A673 (cell line): ENCODE measurements at regions not wholly inside any gene's neighbourhood (a gene's known extent, or its start where the extent isn't known, plus 50 kb on each side); places are given as distances from the start of the nearest gene placed in this dataset.

Experiments
- BruUV-seq: library from RNA; stranded (reverse); fragments of 400-500 nt; replicated peaks from 2 replicates; lab custom pipeline; 2021; lab: Mats Ljungman, UMichigan
- CTCF ChIA-PET: fragments of 300-600 bp; sonication (Branson Sonifier 250); formaldehyde crosslinking; loops from one replicate; lab custom pipeline; 2022; ENCODE audit warnings: antibody characterized with exemption; lab: Charles Lee
- POLR2A ChIA-PET: fragments of 300-600 bp; sonication (Branson Sonifier 250); formaldehyde crosslinking; loops from one replicate; lab custom pipeline; 2022; ENCODE audit warnings: antibody characterized with exemption; ENCODE audit not compliant: low non-redundant PET; lab: Charles Lee
- DNase-seq: peaks from one replicate; pipeline ENCODE4 v3.0.0-alpha.2; 2015; ENCODE audit warnings: low spot score
- H3K27ac ChIP-seq: fragments of 200-600 bp; sonication (generic); 2 replicates; pipeline ENCODE4 v1.5.1; 2016; ENCODE audit warnings: mixed run types, low read depth, mild to moderate bottlenecking, mixed read lengths, antibody characterized with exemption, low read length; ENCODE audit not compliant: poor library complexity, severe bottlenecking
- H3K27me3 ChIP-seq: fragments of 200-600 bp; sonication (generic); replicated peaks from 2 replicates; pipeline ENCODE4 v1.6.1; 2017; ENCODE audit warnings: mixed run types, low read depth, mild to moderate bottlenecking, mixed read lengths, antibody characterized with exemption, low read length; ENCODE audit not compliant: insufficient read depth, poor library complexity
- H3K36me3 ChIP-seq: fragments of 200-600 bp; sonication (generic); 2 replicates; pipeline ENCODE4 v1.6.1; 2016; ENCODE audit warnings: mixed run types, mild to moderate bottlenecking, mixed read lengths, antibody characterized with exemption, low read length; ENCODE audit not compliant: insufficient read depth, poor library complexity, severe bottlenecking
- H3K4me1 ChIP-seq: fragments of 200-600 bp; sonication (generic); 2 replicates; pipeline ENCODE4 v1.6.1; 2017; ENCODE audit warnings: mixed run types, mild to moderate bottlenecking, mixed read lengths, antibody characterized with exemption, low read length; ENCODE audit not compliant: insufficient read depth, poor library complexity, severe bottlenecking
- H3K4me3 ChIP-seq: fragments of 200-600 bp; sonication (generic); 2 replicates; pipeline ENCODE4 v1.5.1; 2016; ENCODE audit warnings: low read depth, mixed run types, mild to moderate bottlenecking, mixed read lengths, low read length; ENCODE audit not compliant: poor library complexity, severe bottlenecking
- H3K9me3 ChIP-seq: fragments of 200-600 bp; sonication (generic); 2 replicates; pipeline ENCODE4 v1.6.1; 2016; ENCODE audit warnings: mixed run types, low read depth, mild to moderate bottlenecking, mixed read lengths, antibody characterized with exemption, low read length; ENCODE audit not compliant: poor library complexity, severe bottlenecking
- CTCF ChIP-seq: fragments of 300-800, 200-600 bp; sonication (generic); conservative IDR thresholded peaks from 2 replicates; pipeline ENCODE4 v1.5.1; 2017; ENCODE audit warnings: low read depth, mild to moderate bottlenecking, antibody characterized with exemption, low read length, moderate library complexity, mixed read lengths
- EZH2 ChIP-seq: fragments of 200-600 bp; sonication (generic); IDR thresholded peaks from 2 replicates; pipeline ENCODE4 v1.6.1; 2017; ENCODE audit warnings: borderline replicate concordance, low read depth, mild to moderate bottlenecking, mixed read lengths, antibody characterized with exemption, low read length; ENCODE audit not compliant: poor library complexity, severe bottlenecking
- intact Hi-C: fragments of 100-400 bp; cut with micrococcal nuclease; formaldehyde crosslinking; loops from one replicate; pipeline ENCODE4 v1.10.0; 2022; ENCODE audit not compliant: unreplicated experiment

GRCh38 chr13:44117816-44118215, 238.1 kb downstream of the LACC1 start:
- no peak for DNase-seq
- TF ChIP-seq EZH2: no peak
- TF ChIP-seq CTCF: no peak
- peak overlapping the region; percentile 68 for H3K27ac ChIP-seq
- intact Hi-C loops: no loop called here
- POLR2A ChIA-PET: no interaction called here
- no peak overlapping the region for H3K4me3 ChIP-seq
- H3K27me3 ChIP-seq: no peaks in the 10 kb centered on the region
- H3K9me3 ChIP-seq: no peaks in the 10 kb centered on the region
- CTCF ChIA-PET: interaction anchor here (1.1 kb wide), 1 partner anchor 319 kb away, joined by 3 read pairs; no protein-coding TSS in a partner anchor
- peaks cover 21% of the 10 kb centered on the region for H3K4me1 ChIP-seq
- H3K36me3 ChIP-seq: no peaks in the 10 kb centered on the region
- no TSS peak for BruUV-seq

- DNase-seq: no peak
- no peak for TF ChIP-seq EZH2
- TF ChIP-seq CTCF: no peak
- CTCF ChIA-PET: no interaction called here
Observed at GRCh38 chr13:44118881-44119280, 239.2 kb downstream of the LACC1 start.

GRCh38 chr13:44120043-44120442, 240.3 kb downstream of the LACC1 start:
- TF ChIP-seq CTCF (no peak), EZH2 (no peak)
- peaks cover 7% of the 10 kb centered on the region for H3K9me3 ChIP-seq
- DNase-seq: no peak
- CTCF ChIA-PET: no interaction called here
- POLR2A ChIA-PET: no interaction called here
- H3K27ac ChIP-seq: no peak overlapping the region
- no peaks in the 10 kb centered on the region for H3K27me3 ChIP-seq
- BruUV-seq: no TSS peak
- no peak overlapping the region for H3K4me3 ChIP-seq
- peaks cover 21% of the 10 kb centered on the region for H3K4me1 ChIP-seq
- no peaks in the 10 kb centered on the region for H3K36me3 ChIP-seq
- intact Hi-C loops: no loop called here

More at GRCh38 chr13:44118881-44119280, 239.2 kb downstream of the LACC1 start:
- intact Hi-C loops: no loop called here
- Histone ChIP-seq H3K27me3 (no peaks in the 10 kb centered on the region), H3K4me3 (no peak overlapping the region), H3K27ac (no peak overlapping the region), H3K36me3 (no peaks in the 10 kb centered on the region), H3K4me1 (peaks cover 21% of the 10 kb centered on the region), H3K9me3 (peaks cover 4% of the 10 kb centered on the region)
- POLR2A ChIA-PET: no interaction called here
- BruUV-seq: no TSS peak
